Peyer's patch (tissue), 4 donors: ENCODE measurements at regions not wholly inside any gene's neighbourhood (a gene's known extent, or its start where the extent isn't known, plus 50 kb on each side); places are given as distances from the start of the nearest gene placed in this dataset.

ENCODE experiments used
- CTCF ChIP-seq, 6 experiments: fragments of 450-650 bp in 4 of 6; fragments of 200-600 bp in 2 of 6; sonication (generic) in 1 of 6; IDR thresholded peaks; one replicate each; pipeline ENCODE4 v1.5.1; 2017 to 2019; ENCODE audit warnings: antibody characterized with exemption in 6 of 6, mild to moderate bottlenecking in 3 of 6, moderate library complexity in 1 of 6
- POLR2A ChIP-seq, 2 donors: fragments of 450-650 bp; IDR thresholded peaks; one replicate each; pipeline ENCODE4 v1.5.1; 2017; ENCODE audit warnings: antibody characterized with exemption in 2 of 2, mild to moderate bottlenecking in 2 of 2, moderate library complexity in 2 of 2

DNA sequence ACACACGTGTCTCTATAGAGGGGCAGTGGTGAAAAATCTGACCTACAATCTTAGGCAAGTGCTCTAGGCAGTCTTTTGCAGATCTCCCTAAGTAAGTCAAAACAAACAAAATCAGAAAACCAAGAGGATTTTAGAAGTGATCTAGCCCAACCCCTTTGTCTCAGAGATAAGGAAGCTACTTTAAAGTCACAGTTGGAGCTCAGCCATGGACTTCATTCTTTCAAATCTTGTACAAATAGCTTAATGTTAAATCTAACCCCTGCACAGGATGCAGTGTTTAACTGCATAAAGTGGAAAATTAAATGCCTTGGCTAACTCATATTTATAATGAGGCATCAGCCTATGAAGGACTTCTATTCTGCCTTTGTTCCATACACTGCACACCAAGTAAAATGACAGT, 135.1 kb upstream of the RFX3 start:
- no peak for TF ChIP-seq CTCF (IDR thresholded peaks at IDR 0.05)
- no peak for TF ChIP-seq POLR2A (IDR thresholded peaks at IDR 0.05)
